IMR-90 (cell line): ENCODE measurements at regions not wholly inside any gene's neighbourhood (a gene's known extent, or its start where the extent isn't known, plus 50 kb on each side); places are given as distances from the start of the nearest gene placed in this dataset.

ENCODE experiments used
- ATAC-seq: fragments of 200-7000 bp; cut with Tn5 transposase; 2 replicates; pipeline ENCODE4 v1.9.1; 2020; ENCODE audit warnings: low read depth, mild to moderate bottlenecking, moderate library complexity
- BruUV-seq: library from RNA; stranded (reverse); fragments of 400-500 nt; replicated peaks from 2 replicates; lab custom pipeline; 2021; lab: Mats Ljungman, UMichigan
- CTCF ChIA-PET: fragments of 300-600 bp; formaldehyde crosslinking; extraction: SDS; loops from one replicate; lab custom pipeline; 2021; ENCODE audit warnings: antibody characterized with exemption; lab: Yijun Ruan, JAX
- POLR2A ChIA-PET: fragments of 300-600 bp; sonication (Branson Sonifier 250); formaldehyde crosslinking; loops from one replicate; lab custom pipeline; 2022; ENCODE audit warnings: antibody characterized with exemption; ENCODE audit not compliant: unreplicated experiment; lab: Charles Lee
- DNase-seq: peaks from one replicate; pipeline ENCODE4 v3.0.0; 2013
- H2AFZ ChIP-seq: replicated peaks from 2 replicates; pipeline ENCODE3; 2013; ENCODE audit warnings: low read length, mild to moderate bottlenecking; ENCODE audit not compliant: poor library complexity
- H2AK5ac ChIP-seq: 2 replicates; pipeline ENCODE4 v1.6.1; 2013; ENCODE audit warnings: low read depth, low read length, inconsistent platforms
- H2AK9ac ChIP-seq: replicated peaks from 2 replicates; pipeline ENCODE3; 2013; ENCODE audit warnings: mild to moderate bottlenecking, low read depth, low read length, moderate library complexity; ENCODE audit not compliant: poor library complexity
- H2BK120ac ChIP-seq: 2 replicates; pipeline ENCODE4 v1.6.1; 2013; ENCODE audit warnings: low read depth, low read length, inconsistent platforms
- H2BK15ac ChIP-seq: 3 replicates; pipeline ENCODE4 v1.6.1; 2013; ENCODE audit warnings: low read depth, low read length, inconsistent platforms
- H2BK20ac ChIP-seq: 2 replicates; pipeline ENCODE4 v1.6.1; 2013; ENCODE audit warnings: low read depth, mild to moderate bottlenecking, inconsistent platforms, low read length, moderate library complexity
- H2BK5ac ChIP-seq: 2 replicates; pipeline ENCODE4 v1.6.1; 2013; ENCODE audit warnings: mild to moderate bottlenecking, low read depth, low read length, inconsistent platforms; ENCODE audit not compliant: poor library complexity, severe bottlenecking
- H3K14ac ChIP-seq: replicated peaks from 2 replicates; pipeline ENCODE4 v1.6.1; 2013; ENCODE audit warnings: low read depth, low read length, inconsistent platforms
- H3K18ac ChIP-seq: 2 replicates; pipeline ENCODE4 v1.6.1; 2013; ENCODE audit warnings: low read depth, low read length, control low read depth
- H3K23ac ChIP-seq: 2 replicates; pipeline ENCODE4 v1.6.1; 2013; ENCODE audit warnings: low read depth, low read length, inconsistent platforms
- H3K27ac ChIP-seq: 2 replicates; pipeline ENCODE4 v1.5.1; 2013; ENCODE audit warnings: mild to moderate bottlenecking, control low read depth, low read length; ENCODE audit not compliant: insufficient read depth
- H3K27me3 ChIP-seq: 2 replicates; pipeline ENCODE4 v1.6.1; 2013; ENCODE audit warnings: low read length; ENCODE audit not compliant: control insufficient read depth, insufficient read depth
- H3K36me3 ChIP-seq: 2 replicates; pipeline ENCODE4 v1.6.1; 2013; ENCODE audit warnings: low read length, mixed read lengths; ENCODE audit not compliant: control insufficient read depth, insufficient read depth
- H3K4ac ChIP-seq: 2 replicates; pipeline ENCODE4 v1.6.1; 2013; ENCODE audit warnings: low read depth, low read length, inconsistent platforms
- H3K4me1 ChIP-seq: 2 replicates; pipeline ENCODE4 v1.6.1; 2013; ENCODE audit warnings: low read length, mixed read lengths; ENCODE audit not compliant: control insufficient read depth, insufficient read depth
- H3K4me2 ChIP-seq: 2 replicates; pipeline ENCODE4 v1.6.1; 2013; ENCODE audit warnings: low read depth, mild to moderate bottlenecking, control low read depth, low read length, moderate library complexity
- H3K4me3 ChIP-seq: 2 replicates; pipeline ENCODE4 v1.5.1; 2013; ENCODE audit warnings: low read depth, mild to moderate bottlenecking, control low read depth, low read length, moderate library complexity; ENCODE audit not compliant: insufficient read depth
- H3K56ac ChIP-seq: 2 replicates; pipeline ENCODE4 v1.6.1; 2013; ENCODE audit warnings: low read length, inconsistent platforms; ENCODE audit not compliant: insufficient read depth; ENCODE audit errors: extremely low read depth
- H3K79me1 ChIP-seq, 2 experiments: 2 replicates each; pipeline ENCODE4 v1.6.1; 2013; ENCODE audit warnings: low read length in 2 of 2, inconsistent platforms in 1 of 2, low read depth in 1 of 2
- H3K9ac ChIP-seq: 2 replicates; pipeline ENCODE4 v1.6.1; 2013; ENCODE audit warnings: low read depth, low read length, control low read depth
- H3K9me1 ChIP-seq: 2 replicates; pipeline ENCODE4 v1.6.1; 2013; ENCODE audit warnings: low read length, inconsistent platforms; ENCODE audit not compliant: insufficient read depth
- H3K9me3 ChIP-seq: 2 replicates; pipeline ENCODE4 v1.6.1; 2013; ENCODE audit warnings: low read length; ENCODE audit not compliant: control insufficient read depth, insufficient read depth
- H4K20me1 ChIP-seq: 2 replicates; pipeline ENCODE4 v1.6.1; 2013; ENCODE audit warnings: low read length, inconsistent platforms; ENCODE audit not compliant: insufficient read depth
- H4K5ac ChIP-seq: 2 replicates; pipeline ENCODE4 v1.6.1; 2013; ENCODE audit warnings: mild to moderate bottlenecking, low read depth, low read length, control low read depth
- H4K8ac ChIP-seq, 2 experiments: 2 replicates each; pipeline ENCODE4 v1.6.1; 2013; ENCODE audit warnings: low read depth in 2 of 2, low read length in 2 of 2, control low read depth in 1 of 2, inconsistent platforms in 1 of 2
- H4K91ac ChIP-seq: 2 replicates; pipeline ENCODE4 v1.6.1; 2013; ENCODE audit warnings: low read depth, low read length, inconsistent platforms; ENCODE audit not compliant: insufficient read depth
- FOS ChIP-seq: fragments of 150-350 bp; IDR thresholded peaks from 2 replicates; pipeline ENCODE4 v1.6.1; 2016; ENCODE audit warnings: low read depth, low read length
- MXI1 ChIP-seq: IDR thresholded peaks from 2 replicates; pipeline ENCODE4 v1.6.1; 2012; ENCODE audit warnings: low read depth, mild to moderate bottlenecking, low read length, moderate library complexity, borderline replicate concordance
- NFE2L2 ChIP-seq: fragments of 150-350 bp; IDR thresholded peaks from 2 replicates; pipeline ENCODE4 v1.6.1; 2016; ENCODE audit warnings: low read depth, mild to moderate bottlenecking, low read length
- POLR2A ChIP-seq: IDR thresholded peaks from 2 replicates; pipeline ENCODE4 v1.6.1; 2012; ENCODE audit warnings: mild to moderate bottlenecking, low read depth, low read length
- RAD21 ChIP-seq: IDR thresholded peaks from 2 replicates; pipeline ENCODE4 v1.6.1; 2012; ENCODE audit warnings: low read length, improper control_type of control experiment
- RCOR1 ChIP-seq: IDR thresholded peaks from 2 replicates; pipeline ENCODE4 v1.6.1; 2012; ENCODE audit warnings: mild to moderate bottlenecking, low read length, improper control_type of control experiment; ENCODE audit not compliant: insufficient replicate concordance
- SMC3 ChIP-seq: fragments of 150-350 bp; IDR thresholded peaks from 2 replicates; pipeline ENCODE4 v1.6.1; 2016; ENCODE audit warnings: low read depth, mild to moderate bottlenecking, antibody characterized with exemption, low read length, moderate library complexity
- WGBS, 2 experiments: methylation state at CpG; one replicate each; pipeline versions ENCODE4 v1.1.5 to v1.1.7; 2013; ENCODE audit warnings: missing lambda C conversion rate in 2 of 2; ENCODE audit not compliant: insufficient read length in 1 of 2; ENCODE audit errors: extremely low coverage in 2 of 2; 5-methylcytosine and 5-hydroxymethylcytosine counted together
- dilution Hi-C: fragments of 300-500 bp; cut with HindIII; formaldehyde crosslinking; loops from one replicate; pipeline ENCODE4 v1.14.3; 2018; ENCODE audit warnings: low sequenced_read_pairs; ENCODE audit not compliant: unreplicated experiment
- in situ Hi-C: fragments of 300-500 bp; cut with MboI; formaldehyde crosslinking; loops from 3 replicates; pipeline ENCODE4 v1.14.3; 2019; ENCODE audit warnings: low sequenced_read_pairs, inconsistent platforms, mixed read lengths
- intact Hi-C: fragments of 100-400 bp; cut with micrococcal nuclease; formaldehyde crosslinking; loops from 2 replicates; pipeline ENCODE4 v1.10.0; 2022
- TF ChIP-seq, protein P1 (sequence below): conservative IDR thresholded peaks from 2 replicates; pipeline ENCODE4 v1.5.1; 2012; ENCODE audit warnings: mild to moderate bottlenecking, low read depth, low read length, improper control_type of control experiment
- TF ChIP-seq, protein P2 (sequence below): fragments of 150-350 bp; IDR thresholded peaks from 2 replicates; pipeline ENCODE4 v1.6.1; 2016; ENCODE audit warnings: low read depth, mild to moderate bottlenecking, low read length, moderate library complexity, borderline replicate concordance
- TF ChIP-seq, protein P3 (sequence below): fragments of 150-350 bp; IDR thresholded peaks from 2 replicates; pipeline ENCODE4 v1.6.1; 2017; ENCODE audit warnings: mild to moderate bottlenecking, antibody characterized with exemption, low read length, low read depth

DNA sequence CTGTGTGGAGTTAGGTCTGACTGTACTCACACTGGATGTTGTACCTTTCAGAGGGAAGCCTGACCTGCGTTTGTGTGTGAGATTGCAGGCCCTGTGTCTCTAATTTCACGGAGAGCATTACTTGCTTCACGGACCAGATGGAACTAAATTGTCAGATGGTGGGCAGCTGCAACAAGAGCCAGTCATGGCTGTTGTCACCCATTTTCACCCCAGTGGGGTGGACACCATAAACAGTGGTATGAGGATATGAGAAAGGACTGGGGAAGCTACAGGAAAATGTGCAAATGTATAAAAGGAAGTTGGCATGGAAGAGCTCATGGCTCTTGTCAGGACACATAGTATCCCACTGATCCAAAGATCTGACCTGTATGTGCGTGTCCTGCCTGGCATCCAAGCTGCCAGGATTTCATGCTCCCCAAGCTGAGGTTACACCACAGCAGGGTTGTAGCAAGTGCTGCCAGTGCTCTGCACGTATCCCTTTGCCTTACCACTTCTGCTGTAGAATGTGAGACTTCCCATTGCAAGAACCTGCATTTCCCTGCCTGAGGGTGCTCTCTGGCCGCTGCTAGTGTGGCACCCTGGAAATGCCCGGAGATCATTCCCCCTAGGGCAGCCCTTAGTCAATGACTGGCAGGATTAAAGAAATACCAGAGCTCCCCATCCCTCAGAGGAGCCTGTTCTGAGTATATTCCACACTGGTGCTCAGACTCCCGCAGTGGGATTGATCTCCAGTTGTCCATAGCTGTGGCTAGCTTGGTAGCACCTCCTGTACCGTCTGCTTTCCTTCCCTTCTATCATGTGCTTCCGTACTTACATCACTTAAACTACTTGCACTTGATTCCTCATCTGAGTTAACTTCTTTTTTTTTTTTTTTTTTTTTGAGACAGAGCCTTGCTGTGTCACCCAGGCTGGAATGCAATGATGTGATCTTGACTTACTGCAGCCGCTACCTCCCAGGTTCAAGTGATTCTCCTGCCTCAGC lies 70.4 kb upstream of the TANC2 start (continued):
- TF ChIP-seq SMC3 (no peak), NFE2L2 (no peak)

DNA sequence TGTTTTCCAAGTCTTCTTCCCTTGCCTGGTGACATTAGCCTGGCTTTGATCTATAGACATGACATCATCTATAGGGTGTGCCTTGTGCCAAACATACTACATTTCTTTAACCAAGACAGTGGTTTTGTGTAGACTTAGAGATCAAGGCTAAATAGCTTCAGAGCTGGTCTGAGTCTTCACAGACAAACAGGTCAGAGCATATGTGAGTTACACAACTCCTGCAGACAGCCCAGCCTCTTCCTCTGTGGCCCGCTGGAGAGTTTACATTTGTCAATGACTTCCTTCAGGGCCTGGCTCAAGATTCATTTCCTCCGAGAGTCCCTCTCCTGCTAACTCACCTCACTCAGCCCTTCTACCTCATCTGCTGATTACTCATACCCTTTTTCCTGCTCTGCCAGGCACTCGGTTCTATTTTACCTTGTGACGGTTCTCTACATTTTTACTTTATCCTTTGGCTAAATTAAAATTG lies 73.1 kb upstream of the TANC2 start:
- peak; percentile 96 for ATAC-seq
- peak overlapping the region; percentile 36 for H2AFZ ChIP-seq
- ChIA-PET POLR2A (no interaction called here), CTCF (no interaction called here)
- peak overlapping the region; percentile 32; the same call in 1 of the 2 replicates for H3K4ac ChIP-seq
- no peak overlapping the region for H3K9ac ChIP-seq
- H3K9me3 ChIP-seq = no peaks in the 10 kb centered on the region
- peak overlapping the region; percentile 51; the same call in 1 of the 2 replicates for H3K18ac ChIP-seq
- peaks cover 4% of the 10 kb centered on the region; the same call in 1 of the 2 replicates for H3K4me1 ChIP-seq
- H3K4me3 ChIP-seq = no peak overlapping the region
- H2BK120ac ChIP-seq = peak overlapping the region; percentile 44; the same call in 1 of the 2 replicates
- peak overlapping the region; percentile 54; the same call in 1 of the 2 replicates for H3K14ac ChIP-seq
- peak overlapping the region; percentile 56; the same call in 1 of the 2 replicates for H3K4me2 ChIP-seq
- no peaks in the 10 kb centered on the region for H3K79me1 ChIP-seq
- peak overlapping the region; percentile 40; the same call in 1 of the 2 replicates for H2BK20ac ChIP-seq
- 0 out of 2 replicates have a peak, but pooled peaks cover 3% of the 10 kb centered on the region for H3K9me1 ChIP-seq
- intact Hi-C loops (no loop called here), dilution Hi-C loops (no loop called here), in situ Hi-C loops (no loop called here)
- peak overlapping the region in 1 of 2 experiments; percentile 84; a peak in 3 of 4 replicates for H4K8ac ChIP-seq
- H4K20me1 ChIP-seq = no peaks in the 10 kb centered on the region
- no peak overlapping the region for H3K56ac ChIP-seq
- no peak overlapping the region for H2BK15ac ChIP-seq
- H2AK9ac ChIP-seq = no peak overlapping the region
- no peaks in the 10 kb centered on the region for H3K36me3 ChIP-seq
- no peaks in the 10 kb centered on the region for H3K27me3 ChIP-seq
- H4K91ac ChIP-seq = 0 out of 2 replicates have a peak overlapping the region, but pooled peaks have one; percentile 40
- H2AK5ac ChIP-seq = no peak overlapping the region
- no TSS peak for BruUV-seq
- peak overlapping the region; percentile 6; the same call in 1 of the 2 replicates for H3K27ac ChIP-seq
- peak; percentile 93 for DNase-seq
- peak overlapping the region; percentile 86 for H2BK5ac ChIP-seq
- 0% methylated on average over 1 of the region's 4 CpGs; no CpG with 5 or more reads in 1 of the 2 experiments for WGBS, 2 experiments
- no peak overlapping the region for H3K23ac ChIP-seq
- H4K5ac ChIP-seq = peak overlapping the region; percentile 9; the same call in 1 of the 2 replicates
- TF ChIP-seq, protein P1, sequence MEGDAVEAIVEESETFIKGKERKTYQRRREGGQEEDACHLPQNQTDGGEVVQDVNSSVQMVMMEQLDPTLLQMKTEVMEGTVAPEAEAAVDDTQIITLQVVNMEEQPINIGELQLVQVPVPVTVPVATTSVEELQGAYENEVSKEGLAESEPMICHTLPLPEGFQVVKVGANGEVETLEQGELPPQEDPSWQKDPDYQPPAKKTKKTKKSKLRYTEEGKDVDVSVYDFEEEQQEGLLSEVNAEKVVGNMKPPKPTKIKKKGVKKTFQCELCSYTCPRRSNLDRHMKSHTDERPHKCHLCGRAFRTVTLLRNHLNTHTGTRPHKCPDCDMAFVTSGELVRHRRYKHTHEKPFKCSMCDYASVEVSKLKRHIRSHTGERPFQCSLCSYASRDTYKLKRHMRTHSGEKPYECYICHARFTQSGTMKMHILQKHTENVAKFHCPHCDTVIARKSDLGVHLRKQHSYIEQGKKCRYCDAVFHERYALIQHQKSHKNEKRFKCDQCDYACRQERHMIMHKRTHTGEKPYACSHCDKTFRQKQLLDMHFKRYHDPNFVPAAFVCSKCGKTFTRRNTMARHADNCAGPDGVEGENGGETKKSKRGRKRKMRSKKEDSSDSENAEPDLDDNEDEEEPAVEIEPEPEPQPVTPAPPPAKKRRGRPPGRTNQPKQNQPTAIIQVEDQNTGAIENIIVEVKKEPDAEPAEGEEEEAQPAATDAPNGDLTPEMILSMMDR = no peak
- TF ChIP-seq, protein P2, sequence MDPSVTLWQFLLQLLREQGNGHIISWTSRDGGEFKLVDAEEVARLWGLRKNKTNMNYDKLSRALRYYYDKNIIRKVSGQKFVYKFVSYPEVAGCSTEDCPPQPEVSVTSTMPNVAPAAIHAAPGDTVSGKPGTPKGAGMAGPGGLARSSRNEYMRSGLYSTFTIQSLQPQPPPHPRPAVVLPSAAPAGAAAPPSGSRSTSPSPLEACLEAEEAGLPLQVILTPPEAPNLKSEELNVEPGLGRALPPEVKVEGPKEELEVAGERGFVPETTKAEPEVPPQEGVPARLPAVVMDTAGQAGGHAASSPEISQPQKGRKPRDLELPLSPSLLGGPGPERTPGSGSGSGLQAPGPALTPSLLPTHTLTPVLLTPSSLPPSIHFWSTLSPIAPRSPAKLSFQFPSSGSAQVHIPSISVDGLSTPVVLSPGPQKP = no peak
- TF ChIP-seq SMC3 (0 out of 2 replicates have a peak, but pooled peaks have one; percentile 27), POLR2A (no peak), MXI1 (no peak), FOS (no peak), RCOR1 (no peak), RAD21 (0 out of 2 replicates have a peak, but pooled peaks have one; percentile 7)
- TF ChIP-seq, protein P3, sequence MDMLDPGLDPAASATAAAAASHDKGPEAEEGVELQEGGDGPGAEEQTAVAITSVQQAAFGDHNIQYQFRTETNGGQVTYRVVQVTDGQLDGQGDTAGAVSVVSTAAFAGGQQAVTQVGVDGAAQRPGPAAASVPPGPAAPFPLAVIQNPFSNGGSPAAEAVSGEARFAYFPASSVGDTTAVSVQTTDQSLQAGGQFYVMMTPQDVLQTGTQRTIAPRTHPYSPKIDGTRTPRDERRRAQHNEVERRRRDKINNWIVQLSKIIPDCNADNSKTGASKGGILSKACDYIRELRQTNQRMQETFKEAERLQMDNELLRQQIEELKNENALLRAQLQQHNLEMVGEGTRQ = no peak
